ENCODE measurements at regions not wholly inside any gene's neighbourhood (a gene's known extent, or its start where the extent isn't known, plus 50 kb on each side); places are given as distances from the start of the nearest gene placed in this dataset.

- no peak for DNase-seq
- Histone ChIP-seq H3K27me3 (ENCODE audit: insufficient read depth, low read depth, severe bottlenecking) (no peaks in the 10 kb centered on the region), H3K9me3 (ENCODE audit: severe bottlenecking) (no peaks in the 10 kb centered on the region), H3K36me3 (no peaks in the 10 kb centered on the region), H3K27ac (no peak overlapping the region), H3K4me3 (ENCODE audit: low read depth, low read length) (no peak overlapping the region)
- no peak for TF ChIP-seq CTCF (IDR thresholded peaks at IDR 0.05; ENCODE audit: low read depth, low read length)
Measured at GRCh38 chr3:35045118-35045517, 594.2 kb upstream of the ARPP21 start.

GRCh38 chr3:35064761-35065160 is 574.6 kb upstream of the ARPP21 start:
- Histone ChIP-seq H3K9me3 (ENCODE audit: severe bottlenecking) (no peaks in the 10 kb centered on the region), H3K27ac (no peak overlapping the region), H3K4me3 (ENCODE audit: low read depth, low read length) (no peak overlapping the region), H3K27me3 (ENCODE audit: insufficient read depth, low read depth, severe bottlenecking) (no peaks in the 10 kb centered on the region), H3K36me3 (no peaks in the 10 kb centered on the region)
- 0 out of 2 replicates have a peak, but pooled peaks have one; percentile 5 for TF ChIP-seq CTCF (IDR thresholded peaks at IDR 0.05; ENCODE audit: low read depth, low read length)
- DNase-seq, result no peak

- DNase-seq, result no peak
- H3K27me3 ChIP-seq (ENCODE audit: insufficient read depth, low read depth, severe bottlenecking), result no peaks in the 10 kb centered on the region
- no peak overlapping the region for H3K27ac ChIP-seq
- H3K9me3 ChIP-seq (ENCODE audit: severe bottlenecking), result no peaks in the 10 kb centered on the region
- no peak overlapping the region for H3K4me3 ChIP-seq (ENCODE audit: low read depth, low read length)
- H3K36me3 ChIP-seq, result no peaks in the 10 kb centered on the region
- TF ChIP-seq CTCF (IDR thresholded peaks at IDR 0.05; ENCODE audit: low read depth, low read length), result no peak
Measured at GRCh38 chr3:35065891-35066290, 573.4 kb upstream of the ARPP21 start.

- no peak overlapping the region for H3K27ac ChIP-seq
- H3K4me3 ChIP-seq (ENCODE audit: low read depth, low read length), result no peak overlapping the region
- no peaks in the 10 kb centered on the region for H3K9me3 ChIP-seq (ENCODE audit: severe bottlenecking)
- H3K36me3 ChIP-seq, result no peaks in the 10 kb centered on the region
- no peak for DNase-seq
- no peak for TF ChIP-seq CTCF (IDR thresholded peaks at IDR 0.05; ENCODE audit: low read depth, low read length)
- H3K27me3 ChIP-seq (ENCODE audit: insufficient read depth, low read depth, severe bottlenecking), result no peaks in the 10 kb centered on the region
Measured at GRCh38 chr3:35067750-35068149, 571.6 kb upstream of the ARPP21 start.

- TF ChIP-seq CTCF (IDR thresholded peaks at IDR 0.05; ENCODE audit: low read depth, low read length), result no peak
- no peaks in the 10 kb centered on the region for H3K36me3 ChIP-seq
- no peaks in the 10 kb centered on the region for H3K9me3 ChIP-seq (ENCODE audit: severe bottlenecking)
- H3K27ac ChIP-seq, result no peak overlapping the region
- DNase-seq, result no peak
- no peak overlapping the region for H3K4me3 ChIP-seq (ENCODE audit: low read depth, low read length)
- no peaks in the 10 kb centered on the region for H3K27me3 ChIP-seq (ENCODE audit: insufficient read depth, low read depth, severe bottlenecking)
Measured at GRCh38 chr3:35070088-35070487, 569.2 kb upstream of the ARPP21 start.

GRCh38 chr3:35071772-35072171 is 567.6 kb upstream of the ARPP21 start:
- no peak overlapping the region for H3K27ac ChIP-seq
- no peaks in the 10 kb centered on the region for H3K9me3 ChIP-seq (ENCODE audit: severe bottlenecking)
- no peak overlapping the region for H3K4me3 ChIP-seq (ENCODE audit: low read depth, low read length)
- DNase-seq, result no peak
- H3K36me3 ChIP-seq, result no peaks in the 10 kb centered on the region
- H3K27me3 ChIP-seq (ENCODE audit: insufficient read depth, low read depth, severe bottlenecking), result no peaks in the 10 kb centered on the region
- TF ChIP-seq CTCF (IDR thresholded peaks at IDR 0.05; ENCODE audit: low read depth, low read length), result no peak

Data from WERI-Rb-1 (cell line).